Adrenal gland (tissue), 9 donors: ENCODE measurements at regions not wholly inside any gene's neighbourhood (a gene's known extent, or its start where the extent isn't known, plus 50 kb on each side); places are given as distances from the start of the nearest gene placed in this dataset.
"Not testable (repeated sequence)": the region's sequence is repeated elsewhere in the genome, so short reads cannot be mapped to it uniquely, and the experiment has no call there.

Source experiments
- DNase-seq, 7 donors: peaks; one replicate each; pipeline ENCODE4 v3.0.0-alpha.2; 2019 to 2020
- H3K27ac ChIP-seq, 5 donors: fragments of 200-600 bp; sonication (generic) in 4 of 5; 1 replicate in 3 of 5; 2 replicates in 2 of 5; pipeline versions ENCODE4 v1.5.1 to v1.8.0; 2016 to 2020; ENCODE audit warnings: mild to moderate bottlenecking in 1 of 5
- H3K27me3 ChIP-seq: fragments of 200-600 bp; 2 replicates; pipeline ENCODE4 v1.8.0; 2021
- H3K36me3 ChIP-seq, 2 donors: fragments of 200-600 bp; replicated peaks in 1 of 2; 1 replicate in 1 of 2; 2 replicates in 1 of 2; pipeline versions ENCODE4 v1.5.1 to v1.8.0; 2018 to 2022
- H3K4me1 ChIP-seq, 2 donors: fragments of 200-600 bp; replicated peaks in 1 of 2; 1 replicate in 1 of 2; 2 replicates in 1 of 2; pipeline versions ENCODE4 v1.5.1 to v1.8.0; 2018 to 2021
- H3K4me3 ChIP-seq, 4 donors: fragments of 200-600 bp; sonication (generic) in 3 of 4; one replicate each; pipeline ENCODE4 v1.5.1; 2016 to 2018
- H3K9me3 ChIP-seq, 3 donors: fragments of 200-600 bp; sonication (generic) in 1 of 3; replicated peaks in 1 of 3; 1 replicate in 2 of 3; 2 replicates in 1 of 3; pipeline versions ENCODE4 v1.5.1 to v1.8.0; 2016 to 2021
- CTCF ChIP-seq, 6 experiments: fragments of 450-650 bp in 4 of 6; fragments of 200-600 bp in 2 of 6; sonication (generic) in 1 of 6; IDR thresholded peaks; 1 replicate in 5 of 6; 2 replicates in 1 of 6; pipeline versions ENCODE4 v1.5.1 to v1.8.0; 2016 to 2021; ENCODE audit warnings: antibody characterized with exemption in 6 of 6, mild to moderate bottlenecking in 2 of 6, moderate library complexity in 1 of 6
- POLR2A ChIP-seq, 2 donors: fragments of 450-650 bp; IDR thresholded peaks; one replicate each; pipeline ENCODE4 v1.6.1; 2017; ENCODE audit warnings: antibody characterized with exemption in 2 of 2, mild to moderate bottlenecking in 2 of 2, moderate library complexity in 1 of 2
- WGBS, 4 donors: extraction: QIAGEN DNeasy Blood & Tissue Kit in 2 of 4; methylation state at CpG; one replicate each; pipeline versions ENCODE4 v1.1.5 to v1.1.7; 2013 to 2017; 5-methylcytosine and 5-hydroxymethylcytosine counted together
- intact Hi-C, 2 donors: fragments of 100-400 bp; cut with DNase I; formaldehyde crosslinking; loops; one replicate each; pipeline versions ENCODE4 v1.14.1 to v1.15.0; 2022 to 2023
- donor health status: healthy with polysubstance abuse.
- donor health status: Bipolar disorder and iron deficiency.
- donor health status: DM: yes; HTN: yes; CAD: no.
- donor health status: DM: no; HTN: no; CAD: no.
- donor health status: DM: no; HTN: no; CAD: no.

GRCh38 chr7:131686833-131687232 lies 130.4 kb upstream of the PODXL start:
- Histone ChIP-seq H3K27me3 (peaks cover 12% of the 10 kb centered on the region), H3K36me3 (no peaks in the 10 kb centered on the region), H3K27ac (no peak overlapping the region), H3K9me3 (no peaks in the 10 kb centered on the region), H3K4me1 (no peaks in the 10 kb centered on the region), H3K4me3 (no peak overlapping the region)
- no peak for DNase-seq
- TF ChIP-seq CTCF (IDR thresholded peaks at IDR 0.05) (no peak), POLR2A (IDR thresholded peaks at IDR 0.05) (no peak)
- intact Hi-C loops, result no loop called here

- Histone ChIP-seq H3K9me3 (no peaks in the 10 kb centered on the region), H3K36me3 (no peaks in the 10 kb centered on the region), H3K27ac (no peak overlapping the region), H3K4me3 (no peak overlapping the region), H3K4me1 (no peaks in the 10 kb centered on the region), H3K27me3 (peaks cover 7% of the 10 kb centered on the region)
- WGBS, 4 donors, result 58 to 79% (median 68%) methylated on average over 4 to 5 of the region's 5 CpGs
- intact Hi-C loops, result no loop called here
- TF ChIP-seq POLR2A (IDR thresholded peaks at IDR 0.05), result no peak
- no peak for TF ChIP-seq CTCF (IDR thresholded peaks at IDR 0.05)
- DNase-seq, result peak in 1 of 7 donors; percentile 17
These were observed 127.2 kb upstream of the PODXL start for GRCh38 chr7:131683536-131684125.

- no peaks in the 10 kb centered on the region for H3K9me3 ChIP-seq
- no peak overlapping the region for H3K4me3 ChIP-seq
- no peak overlapping the region for H3K27ac ChIP-seq
- TF ChIP-seq CTCF (IDR thresholded peaks at IDR 0.05), result no peak
- no peak for TF ChIP-seq POLR2A (IDR thresholded peaks at IDR 0.05)
- H3K36me3 ChIP-seq, result no peaks in the 10 kb centered on the region
- no peak for DNase-seq
- 0 to 37% (median 32%) methylated on average over 1 of the region's 1 CpG for WGBS, 4 donors
- no peaks in the 10 kb centered on the region for H3K4me1 ChIP-seq
- H3K27me3 ChIP-seq, result peaks cover 7% of the 10 kb centered on the region
- intact Hi-C loops, result no loop called here
These were observed 125.5 kb upstream of the PODXL start for GRCh38 chr7:131681961-131682360.

- H3K27me3 ChIP-seq, H3K4me3 ChIP-seq, H3K27ac ChIP-seq, H3K4me1 ChIP-seq, H3K9me3 ChIP-seq, intact Hi-C loops, H3K36me3 ChIP-seq: not testable (repeated sequence)
- 68 to 71% (median 69%) methylated on average over 8 of the region's 8 CpGs for WGBS, 4 donors
- peak in 1 of 7 donors; percentile 30 for DNase-seq
These were observed 122.6 kb upstream of the PODXL start for GRCh38 chr7:131679071-131679470.

- H3K36me3 ChIP-seq, H3K4me1 ChIP-seq, H3K27ac ChIP-seq, H3K4me3 ChIP-seq, DNase-seq, intact Hi-C loops, H3K9me3 ChIP-seq, H3K27me3 ChIP-seq: not testable (repeated sequence)
- WGBS, 4 donors, result 88 to 93% (median 90%) methylated on average over 2 of the region's 2 CpGs
These were observed 120.4 kb upstream of the PODXL start for GRCh38 chr7:131676850-131677249.
